HEK293T (cell line): ENCODE measurements at regions not wholly inside any gene's neighbourhood (a gene's known extent, or its start where the extent isn't known, plus 50 kb on each side); places are given as distances from the start of the nearest gene placed in this dataset.

Source experiments
- BHLHE40 ChIP-seq: fragments of 450-650 bp; IDR thresholded peaks from 2 replicates; pipeline ENCODE4 v1.6.1; 2016; ENCODE audit warnings: mild to moderate bottlenecking, moderate library complexity, borderline replicate concordance
- CTBP1 ChIP-seq: fragments of 450-650 bp; IDR thresholded peaks from 2 replicates; pipeline ENCODE4 v1.6.1; 2016; ENCODE audit warnings: borderline replicate concordance
- FOXK2 ChIP-seq: fragments of 450-650 bp; IDR thresholded peaks from 2 replicates; pipeline ENCODE4 v1.6.1; 2016; ENCODE audit warnings: mild to moderate bottlenecking
- SUZ12 ChIP-seq: fragments of 450-650 bp; IDR thresholded peaks from 2 replicates; pipeline ENCODE4 v1.6.1; 2016; ENCODE audit warnings: mild to moderate bottlenecking
- ZNF384 ChIP-seq: fragments of 450-650 bp; IDR thresholded peaks from 2 replicates; pipeline ENCODE4 v1.6.1; 2016
- TF ChIP-seq, protein P1 (sequence below): fragments of 450-650 bp; IDR thresholded peaks from 2 replicates; pipeline ENCODE4 v1.6.1; 2016

- no peak for TF ChIP-seq FOXK2
- no peak for TF ChIP-seq ZNF384
- no peak for TF ChIP-seq CTBP1
- TF ChIP-seq BHLHE40: no peak
- TF ChIP-seq, protein P1, sequence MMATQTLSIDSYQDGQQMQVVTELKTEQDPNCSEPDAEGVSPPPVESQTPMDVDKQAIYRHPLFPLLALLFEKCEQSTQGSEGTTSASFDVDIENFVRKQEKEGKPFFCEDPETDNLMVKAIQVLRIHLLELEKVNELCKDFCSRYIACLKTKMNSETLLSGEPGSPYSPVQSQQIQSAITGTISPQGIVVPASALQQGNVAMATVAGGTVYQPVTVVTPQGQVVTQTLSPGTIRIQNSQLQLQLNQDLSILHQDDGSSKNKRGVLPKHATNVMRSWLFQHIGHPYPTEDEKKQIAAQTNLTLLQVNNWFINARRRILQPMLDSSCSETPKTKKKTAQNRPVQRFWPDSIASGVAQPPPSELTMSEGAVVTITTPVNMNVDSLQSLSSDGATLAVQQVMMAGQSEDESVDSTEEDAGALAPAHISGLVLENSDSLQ: no peak
- no peak for TF ChIP-seq SUZ12
These were observed 372.7 kb upstream of the THBS1 start for GRCh38 chr15:39208187-39208586.
